M059J (cell line): ENCODE measurements at regions not wholly inside any gene's neighbourhood (a gene's known extent, or its start where the extent isn't known, plus 50 kb on each side); places are given as distances from the start of the nearest gene placed in this dataset.

Source experiments
- DNase-seq: peaks from one replicate; pipeline ENCODE4 v3.0.0-alpha.2; 2012; ENCODE audit warnings: low read depth

DNA sequence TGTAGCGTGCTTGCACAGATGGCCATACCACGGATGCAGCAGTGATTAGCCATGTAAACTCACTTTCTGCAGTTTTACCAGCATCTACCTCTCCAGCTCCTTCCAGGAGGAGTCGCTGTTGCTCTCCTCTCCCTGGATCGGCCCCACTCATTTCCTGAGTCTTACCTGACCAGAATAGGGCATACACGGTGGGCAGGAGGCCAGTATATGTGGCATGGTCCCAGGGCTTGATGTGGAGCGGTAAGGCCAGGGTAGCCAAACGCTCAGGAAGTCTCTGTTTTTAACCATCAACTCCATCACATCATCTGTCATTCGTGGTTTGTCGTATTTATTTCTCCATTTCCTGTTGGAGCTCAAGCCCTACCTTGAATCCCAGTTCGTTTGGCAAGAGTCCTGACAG, 163.4 kb upstream of the USP24 start:
- peak; percentile 93 for DNase-seq

DNA sequence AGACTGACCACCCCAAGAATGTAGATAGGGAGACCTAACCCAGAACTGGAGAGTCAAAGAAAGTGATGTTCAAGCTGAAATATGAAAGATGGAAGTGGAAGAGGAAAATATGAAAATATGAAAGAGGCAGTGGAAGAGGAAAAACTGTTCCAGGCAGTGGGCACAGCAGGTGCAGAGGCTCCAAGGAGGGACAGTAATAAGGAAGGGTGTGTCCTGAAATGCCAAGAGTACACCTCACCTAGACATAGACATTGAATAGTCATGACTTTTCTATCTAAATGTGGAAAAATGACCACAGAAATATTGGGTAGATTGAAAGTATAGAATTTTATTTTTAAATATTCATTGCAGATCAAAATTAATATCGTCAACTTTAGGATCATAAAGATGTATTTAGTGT, 161.7 kb upstream of the USP24 start:
- DNase-seq, result no peak

DNA sequence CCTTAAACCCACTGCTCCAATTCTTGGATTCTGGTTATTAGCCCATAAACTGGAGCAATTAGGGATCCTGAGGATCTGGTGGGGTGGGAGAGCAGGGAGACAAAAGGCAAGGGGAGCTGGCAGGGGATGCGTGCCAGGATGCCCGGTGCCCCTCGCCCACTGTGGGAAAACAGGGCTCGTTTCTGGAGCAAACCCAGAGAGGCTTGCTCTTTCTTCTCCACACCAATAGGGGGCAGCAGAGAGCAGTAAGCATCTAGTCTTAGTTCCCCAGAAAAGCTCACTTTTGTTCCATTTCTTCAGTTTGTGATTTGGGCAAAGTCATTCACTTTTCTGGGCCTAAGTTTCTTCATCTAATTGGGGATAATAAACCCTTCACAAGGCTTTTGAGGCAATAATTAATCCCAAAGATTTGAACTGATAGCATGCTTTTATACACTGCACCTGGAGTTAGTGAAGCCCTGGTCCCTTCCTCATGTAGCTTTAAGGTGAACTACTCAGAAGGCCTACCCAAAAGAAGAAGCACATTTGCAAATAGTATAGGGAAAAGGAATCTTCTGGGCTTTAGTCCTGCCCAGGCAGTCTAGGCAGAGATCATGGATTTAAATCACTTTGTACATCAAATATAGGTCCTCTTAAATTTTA, 160.6 kb upstream of the USP24 start:
- peak; percentile 53 for DNase-seq

DNA sequence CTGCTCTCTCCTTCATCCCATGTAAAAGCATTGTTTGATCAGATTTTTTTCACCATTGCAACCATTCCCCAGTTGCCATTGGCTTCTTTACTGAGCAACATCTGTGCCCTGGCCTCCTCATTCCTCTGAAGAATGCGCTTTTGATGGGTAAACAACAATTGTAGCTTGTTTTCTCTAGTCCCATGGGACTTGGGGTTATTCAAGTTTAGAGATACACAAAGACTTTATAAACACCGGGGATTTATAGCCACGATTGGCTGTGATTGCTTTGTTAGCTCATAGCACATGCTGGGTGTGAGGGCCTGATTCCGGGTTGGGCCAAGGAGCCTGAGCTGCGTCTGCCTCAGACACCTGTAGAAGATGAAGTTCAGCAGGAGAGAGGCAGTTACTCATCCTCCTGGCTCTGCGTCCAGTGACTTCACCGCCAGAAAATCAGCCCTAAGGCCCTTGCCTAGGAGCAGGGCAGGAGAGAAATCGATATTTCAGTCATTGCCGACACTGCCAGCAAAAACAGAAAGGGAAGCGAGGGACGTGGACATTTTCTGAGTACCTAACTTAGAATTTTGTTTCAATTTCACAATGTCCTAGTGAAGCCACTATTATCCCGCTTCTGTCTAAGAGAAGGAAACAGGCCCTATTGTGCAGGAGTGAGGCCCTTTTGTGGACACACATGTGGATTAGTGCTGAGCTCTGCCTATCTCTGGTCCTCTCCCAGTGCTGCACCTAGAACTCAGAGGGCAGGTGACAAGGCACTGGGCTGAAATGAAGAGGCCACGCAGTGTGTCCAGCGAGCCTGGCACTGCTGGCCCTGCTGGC, 159.8 kb upstream of the USP24 start:
- peak; percentile 45 for DNase-seq

DNA sequence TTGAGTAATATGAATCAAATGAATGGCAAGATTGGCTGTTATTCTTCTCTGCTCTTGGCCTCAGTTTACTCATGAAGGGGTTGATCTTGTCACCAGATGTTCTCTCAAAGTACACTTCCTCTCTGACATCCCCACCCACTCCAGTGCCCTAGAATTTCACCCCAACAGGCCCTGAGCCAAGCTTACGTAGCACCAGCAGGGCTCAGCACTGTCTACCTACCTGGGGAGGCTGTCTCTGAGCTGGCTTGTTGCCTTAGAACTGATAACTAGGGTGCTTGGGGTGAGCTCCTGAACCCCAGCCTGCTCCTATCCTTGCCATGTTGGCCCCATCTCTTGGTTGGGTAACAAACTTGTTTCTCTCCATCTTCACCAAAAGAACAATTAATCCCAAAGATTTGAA, 159.1 kb upstream of the USP24 start:
- DNase-seq, result no peak

DNA sequence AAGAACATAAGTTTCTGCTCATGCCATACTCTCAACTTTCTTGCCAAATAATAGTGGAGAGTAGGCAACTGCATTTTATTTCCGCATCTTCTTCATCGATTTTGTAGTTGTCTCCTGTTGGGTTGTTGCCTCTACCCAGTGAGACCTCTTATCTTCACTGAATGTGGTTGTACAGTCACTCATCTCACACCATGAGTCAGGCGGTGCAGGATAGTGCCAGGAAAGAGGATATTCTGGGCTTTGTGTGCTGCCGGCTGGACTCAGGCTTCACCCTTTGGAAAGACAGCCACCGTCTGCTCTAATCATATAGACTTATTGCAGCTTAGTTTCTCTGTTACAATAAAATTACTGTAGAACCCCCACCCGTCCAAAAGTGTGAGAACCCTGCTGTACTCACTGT, 154.3 kb upstream of the USP24 start:
- DNase-seq, result peak; percentile 62

DNA sequence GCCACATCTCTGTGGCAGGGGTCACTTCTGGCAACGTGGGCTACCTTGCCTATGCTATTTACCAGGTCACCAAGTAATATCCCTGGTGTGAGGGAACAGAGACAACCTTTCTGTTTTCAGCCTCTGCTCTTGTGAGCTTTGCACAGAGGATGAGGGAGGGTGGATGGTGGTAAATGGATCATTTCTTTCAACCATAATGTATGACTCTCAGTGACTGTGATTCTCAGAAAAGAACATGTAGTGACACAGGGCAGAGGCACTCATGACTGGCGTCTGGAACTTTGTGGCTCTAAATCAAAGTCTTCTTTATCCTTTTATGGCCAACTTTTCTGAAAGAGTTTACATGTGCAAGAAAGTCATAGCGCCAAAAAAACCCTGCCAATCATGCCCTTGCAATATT, 153.5 kb upstream of the USP24 start:
- no peak for DNase-seq

DNA sequence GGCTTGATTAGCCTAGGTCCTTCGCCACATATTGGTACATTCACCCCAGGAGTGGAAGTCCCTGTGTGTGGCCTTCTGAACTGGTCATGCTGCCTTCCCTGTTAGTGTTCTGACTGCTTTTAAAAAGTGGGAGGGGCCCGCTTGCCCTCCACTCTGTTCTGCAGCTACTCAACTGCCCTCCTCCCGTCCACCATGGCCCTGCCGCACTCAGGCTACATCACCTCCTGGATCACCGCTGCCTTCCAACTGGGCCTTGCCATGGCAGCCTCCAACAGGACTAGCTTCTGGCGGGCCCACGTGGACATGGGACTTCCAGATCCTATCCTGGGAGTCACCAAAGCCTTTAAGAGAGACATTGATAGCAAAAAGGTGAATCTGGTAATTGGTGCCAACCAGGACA, 152.1 kb upstream of the USP24 start:
- no peak for DNase-seq

DNA sequence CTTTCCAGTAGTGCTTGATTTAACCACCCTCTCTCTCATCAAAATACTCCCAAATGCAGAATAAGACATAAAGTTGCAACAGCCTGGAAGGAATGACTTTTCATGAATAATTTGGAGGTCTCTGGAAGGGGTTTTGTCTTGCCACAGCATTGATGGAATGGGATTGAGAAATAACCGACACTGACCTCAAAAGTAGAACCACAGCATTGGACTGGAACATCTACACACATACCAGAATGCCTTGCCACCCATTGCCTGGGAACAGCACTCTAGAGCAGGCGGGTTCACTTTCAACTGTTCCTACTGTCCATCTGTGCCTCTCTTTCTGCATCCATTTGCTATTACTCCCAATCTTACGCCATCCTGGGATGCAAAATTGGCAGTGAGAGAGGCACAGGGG, 149.1 kb upstream of the USP24 start:
- DNase-seq, result no peak

DNA sequence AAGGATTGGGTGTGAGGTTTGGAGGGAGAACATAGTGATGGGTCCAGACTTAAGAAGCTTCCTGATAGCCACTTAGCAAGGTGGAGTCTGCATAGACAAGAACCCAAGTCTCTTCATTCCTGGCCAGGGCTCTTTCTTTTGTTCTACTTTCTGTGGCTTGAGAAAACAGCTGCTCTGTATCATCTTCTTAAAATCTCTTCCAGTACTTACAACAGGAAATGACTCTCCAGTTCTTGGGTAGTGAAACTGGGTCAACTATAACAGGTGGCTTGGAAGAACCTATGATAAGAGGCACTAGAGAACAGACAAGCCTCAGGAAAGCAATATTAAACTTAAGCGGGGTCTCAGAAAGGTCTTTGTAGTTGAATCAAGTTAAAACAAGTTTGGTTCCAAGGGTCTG, 148.1 kb upstream of the USP24 start:
- DNase-seq, result peak; percentile 19

DNA sequence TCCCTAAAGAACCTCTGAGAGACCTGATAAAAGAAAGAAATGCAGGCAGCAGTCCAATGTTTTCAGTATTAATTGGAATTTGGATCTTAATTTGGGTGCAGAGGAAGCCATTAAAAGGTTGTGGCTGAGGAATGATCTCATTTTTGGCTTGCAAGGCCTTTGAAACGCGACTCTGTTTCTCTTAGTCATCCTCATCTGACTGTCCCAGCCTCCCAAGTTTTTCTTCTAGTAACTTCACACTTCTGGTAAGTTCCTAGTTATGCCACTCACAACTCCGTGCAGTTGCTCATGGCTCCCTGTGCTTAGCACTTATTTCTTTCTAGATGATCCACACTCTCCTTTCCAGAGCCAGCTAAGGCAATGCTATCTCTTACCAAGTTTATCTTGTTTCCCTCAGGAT, 147.4 kb upstream of the USP24 start:
- DNase-seq, result peak; percentile 79

DNA sequence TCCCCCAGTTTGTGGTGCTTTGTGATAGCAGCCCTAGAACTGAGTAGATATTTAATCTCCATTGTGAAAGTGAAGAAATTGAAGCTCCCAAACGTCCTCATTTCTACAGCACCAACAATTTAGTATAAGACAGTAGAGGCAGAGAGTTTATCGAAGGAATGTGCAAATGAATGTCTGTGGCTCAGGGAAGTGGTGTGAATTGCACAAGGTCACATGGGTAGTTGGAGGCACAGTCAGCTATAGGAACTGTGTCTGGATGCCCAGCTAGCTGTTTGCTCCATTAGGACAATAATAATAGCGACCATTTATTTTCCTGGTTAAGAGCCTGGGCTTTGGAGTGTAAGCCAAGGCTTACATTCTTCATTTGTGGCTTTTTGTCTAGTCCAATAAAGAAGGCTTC, 144.4 kb upstream of the USP24 start:
- DNase-seq, result no peak

DNA sequence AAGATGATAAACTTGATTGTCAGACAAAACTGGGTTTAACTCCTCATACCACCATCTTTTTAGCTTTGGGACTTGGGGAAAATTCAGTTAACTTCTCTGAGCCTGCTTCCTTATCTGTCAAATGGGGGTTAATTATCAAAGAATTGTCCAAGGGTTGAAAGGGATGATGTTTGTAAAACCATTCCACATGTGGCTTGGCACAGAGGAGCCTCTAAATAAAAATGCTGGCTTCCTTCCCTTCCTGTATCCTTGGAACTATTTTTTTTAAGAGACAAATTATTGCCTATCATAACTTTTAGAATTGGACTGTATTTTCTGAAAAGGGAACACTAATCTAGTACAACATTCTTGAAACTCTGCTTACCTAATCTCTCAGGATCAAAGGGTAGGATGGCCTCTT, 143.4 kb upstream of the USP24 start:
- DNase-seq, result no peak

DNA sequence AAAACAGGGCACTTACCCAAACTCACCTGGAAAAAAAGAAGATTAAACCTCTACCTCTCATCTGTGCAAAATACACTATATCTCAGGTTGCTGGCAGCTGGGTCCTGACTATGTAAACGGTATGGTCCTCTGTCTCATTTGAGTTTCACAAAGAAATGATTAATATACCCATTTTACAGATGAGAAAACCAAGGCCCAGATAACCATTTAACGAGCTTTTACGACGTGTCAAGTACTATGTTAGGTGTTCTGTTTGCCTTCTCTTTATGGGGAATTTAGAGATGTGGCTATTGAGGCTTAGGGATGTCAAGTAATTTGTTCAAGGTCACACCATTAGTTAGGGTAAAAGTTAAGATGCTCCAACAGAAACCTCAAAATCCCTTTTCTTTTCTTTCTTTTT, 140.4 kb upstream of the USP24 start:
- DNase-seq, result no peak

DNA sequence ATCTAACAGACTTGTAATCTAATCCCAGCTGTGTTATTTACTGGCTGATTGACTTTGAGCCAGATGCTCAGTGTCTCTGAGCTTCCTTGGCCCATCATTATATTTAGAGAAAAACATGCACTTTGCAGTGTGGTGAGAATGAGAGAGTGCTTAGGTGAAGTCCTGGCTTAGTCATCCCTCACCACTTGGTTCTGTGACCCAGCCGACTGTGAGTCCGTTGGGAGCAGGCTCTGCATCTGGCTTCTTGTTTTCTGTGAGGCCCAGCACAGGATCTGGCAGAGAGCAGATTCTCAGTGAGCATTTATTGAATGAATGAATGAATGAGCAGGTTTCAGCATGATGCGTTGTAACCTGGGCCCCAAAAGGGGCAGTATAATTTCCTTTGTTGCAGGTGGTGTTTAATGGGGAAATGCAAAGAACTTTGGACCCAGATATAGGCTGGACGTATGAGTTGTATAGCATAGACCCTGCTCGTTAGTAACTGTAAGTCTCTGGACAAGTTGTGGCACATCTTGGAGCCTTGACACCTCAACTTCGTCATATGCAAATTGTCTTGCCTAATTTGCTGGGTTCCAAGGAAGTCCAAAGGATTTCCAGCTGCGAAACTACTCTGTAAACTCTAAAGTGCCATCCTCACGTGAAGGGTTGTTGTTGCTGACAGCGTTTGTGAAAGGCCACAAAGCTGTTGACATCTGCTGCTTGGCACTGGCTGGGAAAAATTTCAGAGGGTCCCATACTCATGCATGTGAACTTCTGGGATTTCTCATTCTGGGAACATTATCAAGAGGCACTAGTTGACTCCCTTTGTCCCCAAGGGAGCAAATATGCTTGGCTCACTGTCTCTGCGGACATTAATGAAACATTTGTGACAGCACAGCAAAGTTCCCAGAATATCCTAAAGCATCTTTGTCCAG, 138.8 kb upstream of the USP24 start:
- DNase-seq, result no peak

DNA sequence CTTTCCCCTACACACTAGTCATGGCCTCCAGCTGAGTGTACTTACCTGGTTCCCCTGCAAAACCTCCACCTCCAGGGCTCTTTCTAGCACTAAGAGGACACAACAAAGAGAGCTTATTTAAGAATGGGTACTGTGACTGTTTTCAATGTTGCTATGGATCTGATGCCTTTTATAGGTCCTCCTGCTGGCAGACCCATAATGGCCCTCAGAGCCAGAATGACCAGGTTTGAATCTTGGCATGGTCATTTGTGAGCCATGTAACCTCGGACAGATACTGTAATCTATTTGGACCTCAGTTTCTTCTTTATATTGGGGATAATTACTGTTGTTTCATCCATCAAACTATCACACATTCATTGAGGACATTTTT, 137.6 kb upstream of the USP24 start:
- no peak for DNase-seq

DNA sequence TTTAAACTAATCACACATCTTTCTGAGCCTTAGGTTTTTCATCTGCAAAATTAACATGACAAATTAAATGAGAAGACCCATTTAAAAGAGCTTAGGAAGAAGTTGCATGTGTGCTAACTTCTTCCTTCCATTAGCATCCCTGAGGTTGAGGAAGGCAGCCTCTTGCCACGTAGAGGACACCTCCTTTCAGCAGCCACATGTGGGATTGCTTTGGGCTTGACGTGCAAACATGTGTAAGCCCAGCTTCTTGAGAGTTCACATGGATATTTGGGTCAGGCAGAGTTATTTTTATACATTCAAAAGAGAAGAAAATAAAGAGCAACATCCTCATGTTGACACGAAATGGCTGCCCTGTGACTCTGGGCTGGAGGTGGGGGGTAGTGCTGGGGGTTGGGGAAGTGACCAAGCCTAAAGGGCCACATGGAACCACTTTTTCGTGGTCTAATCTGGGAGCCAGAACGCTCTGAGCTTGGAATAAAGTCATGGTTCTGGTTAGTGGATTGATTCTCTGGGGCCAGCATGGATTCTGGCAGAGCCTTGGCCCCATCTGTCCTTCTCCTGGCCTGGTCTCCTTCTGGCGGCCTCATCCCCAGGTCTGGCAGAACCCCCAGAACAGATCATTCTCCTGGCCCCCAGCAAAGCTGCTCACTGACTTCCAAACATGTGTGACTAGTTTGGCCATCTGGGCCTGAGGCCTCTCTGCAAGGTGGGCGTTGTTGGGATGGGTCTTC, 137.1 kb upstream of the USP24 start:
- no peak for DNase-seq

DNA sequence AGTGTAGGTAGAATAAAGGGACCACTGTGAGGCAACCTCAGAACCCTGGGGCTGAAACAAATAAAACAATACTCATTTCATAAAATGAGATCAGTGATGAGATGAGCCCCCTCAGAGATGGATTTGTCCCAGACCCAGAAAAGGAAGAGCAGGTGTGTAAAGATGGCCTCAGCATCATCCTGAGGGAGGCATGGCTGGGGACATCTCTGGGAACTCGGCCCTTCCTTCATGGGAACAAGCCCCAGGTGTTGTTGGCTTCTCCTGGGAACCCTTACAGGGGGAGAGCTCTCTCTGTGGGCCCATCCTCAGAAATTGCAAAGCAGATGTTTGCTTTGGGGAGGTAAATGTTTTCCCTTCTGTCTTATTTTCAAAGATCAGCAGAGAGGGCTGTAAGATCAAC, 133.2 kb upstream of the USP24 start:
- DNase-seq, result no peak

DNA sequence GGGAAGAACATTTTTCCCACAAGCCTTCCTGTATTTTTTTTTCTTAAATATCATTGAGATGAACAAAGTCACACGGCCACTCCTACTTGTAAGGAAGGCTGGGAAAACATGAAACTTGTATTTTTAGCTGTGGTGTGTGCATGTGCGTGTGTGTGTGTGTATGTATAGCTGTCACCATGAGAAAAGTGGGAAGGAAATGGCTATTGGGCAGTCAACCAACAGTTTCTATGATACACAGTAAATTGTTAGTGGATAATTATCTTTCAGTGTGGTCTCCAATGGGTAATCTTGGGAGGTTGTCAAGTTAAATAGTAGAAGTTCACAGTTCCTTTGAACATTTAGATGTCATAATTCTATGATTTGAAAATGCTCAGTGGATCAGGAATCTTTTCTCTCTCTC, 132.7 kb upstream of the USP24 start:
- no peak for DNase-seq

DNA sequence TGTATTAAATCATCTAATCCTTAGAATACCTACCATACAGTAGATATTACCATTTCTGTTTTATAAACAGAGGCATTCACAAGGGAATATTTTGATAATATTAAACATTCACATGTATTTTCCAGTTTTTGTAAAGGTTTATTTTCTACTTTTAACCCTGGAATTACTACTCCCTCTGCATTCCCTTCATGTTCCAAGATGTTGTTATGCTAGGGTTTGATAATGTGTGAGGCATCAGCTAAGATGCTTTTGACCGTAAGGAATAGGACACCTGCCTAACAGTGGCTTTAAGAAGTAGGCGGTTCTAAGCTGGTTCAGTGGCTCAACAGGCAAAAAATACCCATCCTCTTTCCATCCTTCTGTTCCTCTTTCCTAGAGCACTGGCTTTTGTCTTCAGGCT, 131.9 kb upstream of the USP24 start:
- no peak for DNase-seq

DNA sequence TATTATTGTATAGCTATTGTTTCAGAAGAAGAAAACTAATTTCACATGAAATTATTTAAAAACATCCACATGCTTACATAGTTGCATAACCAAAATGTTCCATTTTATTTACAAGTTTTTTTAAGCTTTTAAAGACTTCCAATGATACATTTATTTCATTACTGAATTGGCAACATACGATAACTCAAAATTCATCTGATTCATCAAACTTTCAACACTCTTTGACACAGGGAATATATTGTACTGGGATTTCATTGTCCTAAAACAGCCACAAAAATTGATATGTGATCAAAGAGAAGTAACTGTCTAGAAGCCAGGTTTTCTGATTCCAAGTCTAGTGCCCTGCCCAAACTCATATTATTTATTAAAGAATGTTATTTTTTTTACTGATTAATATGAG, 131.4 kb upstream of the USP24 start:
- DNase-seq, result no peak

DNA sequence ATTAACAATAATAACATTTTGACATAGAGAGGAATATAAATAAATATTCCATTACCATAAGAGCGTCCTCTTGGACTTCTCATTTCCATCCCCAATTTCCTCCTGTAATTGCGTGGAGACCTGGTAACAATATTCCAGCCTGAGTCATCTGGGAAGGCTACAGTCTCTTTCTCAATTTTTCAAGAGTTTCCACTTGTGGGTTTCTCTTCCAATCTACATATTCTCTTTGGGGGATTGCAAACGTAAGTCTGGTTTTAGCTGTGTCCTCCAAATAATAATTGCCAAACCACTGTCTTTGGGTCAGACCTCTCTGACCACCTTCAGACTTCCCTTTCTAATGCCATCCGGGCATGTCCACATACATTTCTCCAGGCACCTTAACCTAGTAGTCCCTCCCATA, 124.5 kb upstream of the USP24 start:
- no peak for DNase-seq
